ENCODE measurements at regions not wholly inside any gene's neighbourhood (a gene's known extent, or its start where the extent isn't known, plus 50 kb on each side); places are given as distances from the start of the nearest gene placed in this dataset.

GRCh38 chr10:117914334-117914733, 132.4 kb downstream of the RAB11FIP2 start:
- TF ChIP-seq, protein P1, sequence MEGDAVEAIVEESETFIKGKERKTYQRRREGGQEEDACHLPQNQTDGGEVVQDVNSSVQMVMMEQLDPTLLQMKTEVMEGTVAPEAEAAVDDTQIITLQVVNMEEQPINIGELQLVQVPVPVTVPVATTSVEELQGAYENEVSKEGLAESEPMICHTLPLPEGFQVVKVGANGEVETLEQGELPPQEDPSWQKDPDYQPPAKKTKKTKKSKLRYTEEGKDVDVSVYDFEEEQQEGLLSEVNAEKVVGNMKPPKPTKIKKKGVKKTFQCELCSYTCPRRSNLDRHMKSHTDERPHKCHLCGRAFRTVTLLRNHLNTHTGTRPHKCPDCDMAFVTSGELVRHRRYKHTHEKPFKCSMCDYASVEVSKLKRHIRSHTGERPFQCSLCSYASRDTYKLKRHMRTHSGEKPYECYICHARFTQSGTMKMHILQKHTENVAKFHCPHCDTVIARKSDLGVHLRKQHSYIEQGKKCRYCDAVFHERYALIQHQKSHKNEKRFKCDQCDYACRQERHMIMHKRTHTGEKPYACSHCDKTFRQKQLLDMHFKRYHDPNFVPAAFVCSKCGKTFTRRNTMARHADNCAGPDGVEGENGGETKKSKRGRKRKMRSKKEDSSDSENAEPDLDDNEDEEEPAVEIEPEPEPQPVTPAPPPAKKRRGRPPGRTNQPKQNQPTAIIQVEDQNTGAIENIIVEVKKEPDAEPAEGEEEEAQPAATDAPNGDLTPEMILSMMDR (IDR thresholded peaks at IDR 0.05; ENCODE audit: unreplicated experiment), result no peak
- peaks cover 4% of the 10 kb centered on the region for H3K27me3 Mint-ChIP-seq (ENCODE audit: unreplicated experiment)
- H3K4me1 Mint-ChIP-seq (ENCODE audit: unreplicated experiment), result no peaks in the 10 kb centered on the region
- no peak for DNase-seq (ENCODE audit: low spot score)
- no peaks in the 10 kb centered on the region for H3K36me3 Mint-ChIP-seq (ENCODE audit: low read depth, unreplicated experiment)
- H3K9me3 Mint-ChIP-seq (ENCODE audit: unreplicated experiment), result no peaks in the 10 kb centered on the region
- no peak overlapping the region for H3K27ac Mint-ChIP-seq (ENCODE audit: unreplicated experiment)
- H3K4me3 Mint-ChIP-seq (ENCODE audit: unreplicated experiment), result no peak overlapping the region

- Mint-ChIP-seq H3K4me1 (ENCODE audit: unreplicated experiment) (no peaks in the 10 kb centered on the region), H3K27ac (ENCODE audit: unreplicated experiment) (no peak overlapping the region), H3K36me3 (ENCODE audit: low read depth, unreplicated experiment) (no peaks in the 10 kb centered on the region)
These were observed 125.8 kb downstream of the RAB11FIP2 start for GRCh38 chr10:117920956-117921355.

DNA sequence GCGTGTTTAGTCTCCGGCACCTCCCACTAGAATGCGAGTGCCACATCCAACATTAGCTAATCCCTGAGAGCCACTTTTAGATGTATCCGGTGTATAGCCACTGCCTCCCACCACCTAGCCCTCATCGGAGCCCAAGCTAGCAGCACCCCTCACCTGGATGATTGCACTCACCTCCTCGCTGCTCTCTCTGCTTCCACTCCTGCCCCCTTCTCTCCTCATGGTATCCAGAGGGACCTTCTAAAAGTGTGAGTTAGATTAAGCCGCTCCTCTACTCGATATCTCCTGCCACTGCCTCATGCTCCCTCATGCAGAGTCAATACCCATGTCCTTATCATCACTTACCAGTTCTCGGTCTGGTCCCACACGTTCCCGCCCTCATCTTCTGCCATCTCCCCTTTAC, 125.3 kb downstream of the RAB11FIP2 start:
- H3K27me3 Mint-ChIP-seq (ENCODE audit: unreplicated experiment), result no peaks in the 10 kb centered on the region
- no peak for DNase-seq (ENCODE audit: low spot score)
- H3K36me3 Mint-ChIP-seq (ENCODE audit: low read depth, unreplicated experiment), result no peaks in the 10 kb centered on the region
- H3K27ac Mint-ChIP-seq (ENCODE audit: unreplicated experiment), result no peak overlapping the region
- no peaks in the 10 kb centered on the region for H3K4me1 Mint-ChIP-seq (ENCODE audit: unreplicated experiment)
- H3K9me3 Mint-ChIP-seq (ENCODE audit: unreplicated experiment), result no peaks in the 10 kb centered on the region
- TF ChIP-seq, protein P1 (IDR thresholded peaks at IDR 0.05; ENCODE audit: unreplicated experiment), result no peak
- H3K4me3 Mint-ChIP-seq (ENCODE audit: unreplicated experiment), result no peak overlapping the region

More at GRCh38 chr10:117920956-117921355, 125.8 kb downstream of the RAB11FIP2 start:
- Mint-ChIP-seq H3K9me3 (ENCODE audit: unreplicated experiment) (no peaks in the 10 kb centered on the region), H3K4me3 (ENCODE audit: unreplicated experiment) (no peak overlapping the region), H3K27me3 (ENCODE audit: unreplicated experiment) (no peaks in the 10 kb centered on the region)
- no peak for DNase-seq (ENCODE audit: low spot score)
- TF ChIP-seq, protein P1 (IDR thresholded peaks at IDR 0.05; ENCODE audit: unreplicated experiment), result no peak

DNA sequence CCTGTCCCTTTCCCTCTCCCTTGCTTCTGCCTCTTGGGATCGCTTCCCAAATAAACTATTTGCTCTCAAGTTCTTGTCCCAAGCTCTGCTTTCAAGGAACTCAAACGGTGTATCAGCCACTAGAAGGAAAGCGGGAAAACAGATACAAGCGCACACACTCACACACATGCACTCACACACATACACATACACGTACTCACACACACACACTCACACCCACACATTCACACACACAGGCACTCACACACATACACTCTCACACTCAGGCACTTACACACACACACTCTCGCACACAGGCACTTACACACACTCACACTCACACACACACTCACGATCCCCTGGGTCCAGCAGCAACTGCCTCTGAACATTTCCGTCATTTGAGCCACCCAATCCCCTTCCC, 121.9 kb downstream of the RAB11FIP2 start:
- H3K27me3 Mint-ChIP-seq (ENCODE audit: unreplicated experiment), result no peaks in the 10 kb centered on the region
- peaks cover 6% of the 10 kb centered on the region for H3K4me1 Mint-ChIP-seq (ENCODE audit: unreplicated experiment)
- no peak for DNase-seq (ENCODE audit: low spot score)
- no peaks in the 10 kb centered on the region for H3K9me3 Mint-ChIP-seq (ENCODE audit: unreplicated experiment)
- H3K36me3 Mint-ChIP-seq (ENCODE audit: low read depth, unreplicated experiment), result no peaks in the 10 kb centered on the region
- H3K27ac Mint-ChIP-seq (ENCODE audit: unreplicated experiment), result no peak overlapping the region
- H3K4me3 Mint-ChIP-seq (ENCODE audit: unreplicated experiment), result no peak overlapping the region
- TF ChIP-seq, protein P1 (IDR thresholded peaks at IDR 0.05; ENCODE audit: unreplicated experiment), result no peak

DNA sequence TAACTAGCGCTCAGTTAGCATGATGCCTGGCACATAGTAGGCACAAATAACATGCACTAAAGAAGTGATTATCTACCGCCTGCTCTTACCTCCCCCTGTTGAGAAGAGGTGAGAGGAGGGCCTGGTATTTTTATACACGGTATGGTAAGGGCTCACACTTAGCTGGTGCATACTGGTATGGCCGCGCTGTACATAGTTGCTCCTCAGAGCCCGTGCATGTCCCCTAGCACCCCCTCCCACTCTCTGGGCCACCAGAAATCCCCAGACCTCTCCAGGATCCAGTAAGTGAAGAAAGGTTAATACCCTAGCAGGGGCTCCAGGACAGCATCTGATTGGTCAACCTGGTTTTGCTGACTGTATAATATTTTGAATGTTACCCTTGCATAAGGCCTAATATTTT, 121.4 kb downstream of the RAB11FIP2 start:
- H3K36me3 Mint-ChIP-seq (ENCODE audit: low read depth, unreplicated experiment), result no peaks in the 10 kb centered on the region
- H3K4me1 Mint-ChIP-seq (ENCODE audit: unreplicated experiment), result peaks cover 7% of the 10 kb centered on the region
- no peaks in the 10 kb centered on the region for H3K27me3 Mint-ChIP-seq (ENCODE audit: unreplicated experiment)
- no peak overlapping the region for H3K27ac Mint-ChIP-seq (ENCODE audit: unreplicated experiment)
- no peaks in the 10 kb centered on the region for H3K9me3 Mint-ChIP-seq (ENCODE audit: unreplicated experiment)
- TF ChIP-seq, protein P1 (IDR thresholded peaks at IDR 0.05; ENCODE audit: unreplicated experiment), result no peak
- H3K4me3 Mint-ChIP-seq (ENCODE audit: unreplicated experiment), result no peak overlapping the region
- DNase-seq (ENCODE audit: low spot score), result no peak

Data from endothelial cell (in vitro differentiated cells).